ENCODE measurements at regions not wholly inside any gene's neighbourhood (a gene's known extent, or its start where the extent isn't known, plus 50 kb on each side); places are given as distances from the start of the nearest gene placed in this dataset.

DNA sequence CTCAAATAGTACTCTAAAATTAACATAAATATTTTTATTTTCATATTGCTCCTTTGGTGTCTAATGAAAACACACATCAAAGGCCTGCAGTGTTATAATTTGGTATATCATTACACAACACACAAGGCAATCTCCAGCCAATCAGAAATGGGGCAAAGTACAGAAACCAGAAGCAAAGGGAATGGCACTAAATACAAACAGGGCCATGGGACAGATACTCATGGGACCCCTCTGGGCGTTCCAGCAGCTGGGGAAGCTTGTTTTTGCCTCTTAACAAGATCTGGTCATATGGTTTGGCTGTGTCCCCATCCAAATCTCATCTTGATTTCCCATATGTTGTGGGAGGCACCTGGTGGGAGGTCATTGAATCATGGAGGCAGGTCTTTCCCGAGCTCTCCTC, 551.8 kb upstream of the NRP1 start:
- TF ChIP-seq, protein P1, sequence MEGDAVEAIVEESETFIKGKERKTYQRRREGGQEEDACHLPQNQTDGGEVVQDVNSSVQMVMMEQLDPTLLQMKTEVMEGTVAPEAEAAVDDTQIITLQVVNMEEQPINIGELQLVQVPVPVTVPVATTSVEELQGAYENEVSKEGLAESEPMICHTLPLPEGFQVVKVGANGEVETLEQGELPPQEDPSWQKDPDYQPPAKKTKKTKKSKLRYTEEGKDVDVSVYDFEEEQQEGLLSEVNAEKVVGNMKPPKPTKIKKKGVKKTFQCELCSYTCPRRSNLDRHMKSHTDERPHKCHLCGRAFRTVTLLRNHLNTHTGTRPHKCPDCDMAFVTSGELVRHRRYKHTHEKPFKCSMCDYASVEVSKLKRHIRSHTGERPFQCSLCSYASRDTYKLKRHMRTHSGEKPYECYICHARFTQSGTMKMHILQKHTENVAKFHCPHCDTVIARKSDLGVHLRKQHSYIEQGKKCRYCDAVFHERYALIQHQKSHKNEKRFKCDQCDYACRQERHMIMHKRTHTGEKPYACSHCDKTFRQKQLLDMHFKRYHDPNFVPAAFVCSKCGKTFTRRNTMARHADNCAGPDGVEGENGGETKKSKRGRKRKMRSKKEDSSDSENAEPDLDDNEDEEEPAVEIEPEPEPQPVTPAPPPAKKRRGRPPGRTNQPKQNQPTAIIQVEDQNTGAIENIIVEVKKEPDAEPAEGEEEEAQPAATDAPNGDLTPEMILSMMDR (IDR thresholded peaks at IDR 0.05), result no peak
- TF ChIP-seq POLR2A (IDR thresholded peaks at IDR 0.05), result no peak

All from adrenal gland (tissue), 5 donors.